Suprapubic skin (tissue), 4 donors: ENCODE measurements at regions not wholly inside any gene's neighbourhood (a gene's known extent, or its start where the extent isn't known, plus 50 kb on each side); places are given as distances from the start of the nearest gene placed in this dataset.

Source experiments
- CTCF ChIP-seq, 2 donors: fragments of 200-600 bp in 1 of 2; fragments of 450-650 bp in 1 of 2; sonication (generic) in 1 of 2; IDR thresholded peaks; one replicate each; pipeline ENCODE4 v1.5.1; 2016 to 2019; ENCODE audit warnings: antibody characterized with exemption in 2 of 2, mild to moderate bottlenecking in 1 of 2, moderate library complexity in 1 of 2
- EP300 ChIP-seq: sonication (generic); formaldehyde crosslinking; IDR thresholded peaks from one replicate; pipeline ENCODE4 v1.6.1; 2017; ENCODE audit warnings: antibody characterized with exemption
- POLR2A ChIP-seq, 2 donors: fragments of 450-650 bp; IDR thresholded peaks; one replicate each; pipeline ENCODE4 v1.6.1; 2017; ENCODE audit warnings: antibody characterized with exemption in 2 of 2, mild to moderate bottlenecking in 2 of 2, moderate library complexity in 2 of 2
- POLR2AphosphoS5 ChIP-seq, 3 donors: sonication (generic); formaldehyde crosslinking; IDR thresholded peaks; one replicate each; pipeline ENCODE4 v1.6.1; 2017; ENCODE audit warnings: antibody characterized with exemption in 3 of 3

GRCh38 chr6:115120391-115120790 is 777.6 kb upstream of the HS3ST5 start:
- no peak for TF ChIP-seq CTCF (IDR thresholded peaks at IDR 0.05)
- no peak for TF ChIP-seq POLR2AphosphoS5 (IDR thresholded peaks at IDR 0.05)
- no peak for TF ChIP-seq POLR2A (IDR thresholded peaks at IDR 0.05)
- TF ChIP-seq EP300: no peak
